Suprapubic skin (tissue), 4 donors: ENCODE measurements at regions not wholly inside any gene's neighbourhood (a gene's known extent, or its start where the extent isn't known, plus 50 kb on each side); places are given as distances from the start of the nearest gene placed in this dataset.

Source experiments
- DNase-seq, 2 donors: peaks; one replicate each; pipeline ENCODE4 v3.0.0-alpha.2; 2019; ENCODE audit warnings: low spot score in 2 of 2
- H3K27ac ChIP-seq: fragments of 200-600 bp; sonication (generic); one replicate; pipeline ENCODE4 v1.5.1; 2019
- H3K27me3 ChIP-seq: fragments of 200-600 bp; sonication (generic); one replicate; pipeline ENCODE4 v1.5.1; 2019
- H3K36me3 ChIP-seq: fragments of 200-600 bp; sonication (generic); one replicate; pipeline ENCODE4 v1.5.1; 2019
- H3K4me1 ChIP-seq: fragments of 200-600 bp; sonication (generic); one replicate; pipeline ENCODE4 v1.5.1; 2019
- H3K4me3 ChIP-seq: fragments of 200-600 bp; sonication (generic); one replicate; pipeline ENCODE4 v1.5.1; 2019; ENCODE audit warnings: mild to moderate bottlenecking
- H3K9me3 ChIP-seq: fragments of 200-600 bp; sonication (generic); one replicate; pipeline ENCODE4 v1.5.1; 2019
- CTCF ChIP-seq, 2 donors: fragments of 200-600 bp in 1 of 2; fragments of 450-650 bp in 1 of 2; sonication (generic) in 1 of 2; IDR thresholded peaks; one replicate each; pipeline ENCODE4 v1.5.1; 2016 to 2019; ENCODE audit warnings: antibody characterized with exemption in 2 of 2, mild to moderate bottlenecking in 1 of 2, moderate library complexity in 1 of 2
- EP300 ChIP-seq: sonication (generic); formaldehyde crosslinking; IDR thresholded peaks from one replicate; pipeline ENCODE4 v1.6.1; 2017; ENCODE audit warnings: antibody characterized with exemption
- POLR2A ChIP-seq, 2 donors: fragments of 450-650 bp; IDR thresholded peaks; one replicate each; pipeline ENCODE4 v1.6.1; 2017; ENCODE audit warnings: antibody characterized with exemption in 2 of 2, mild to moderate bottlenecking in 2 of 2, moderate library complexity in 2 of 2
- POLR2AphosphoS5 ChIP-seq, 3 donors: sonication (generic); formaldehyde crosslinking; IDR thresholded peaks; one replicate each; pipeline ENCODE4 v1.6.1; 2017; ENCODE audit warnings: antibody characterized with exemption in 3 of 3
- WGBS: methylation state at CpG from one replicate; pipeline ENCODE4 v1.1.5; 2018; 5-methylcytosine and 5-hydroxymethylcytosine counted together

- no peak overlapping the region for H3K4me3 ChIP-seq
- H3K27me3 ChIP-seq = no peaks in the 10 kb centered on the region
- no peak for DNase-seq
- no peak overlapping the region for H3K27ac ChIP-seq
- no peaks in the 10 kb centered on the region for H3K36me3 ChIP-seq
- H3K9me3 ChIP-seq = no peaks in the 10 kb centered on the region
- TF ChIP-seq POLR2A (IDR thresholded peaks at IDR 0.05) (no peak), EP300 (no peak), CTCF (IDR thresholded peaks at IDR 0.05) (no peak), POLR2AphosphoS5 (IDR thresholded peaks at IDR 0.05) (no peak)
- H3K4me1 ChIP-seq = no peaks in the 10 kb centered on the region
- WGBS = 50% methylated on average over 4 of the region's 4 CpGs
Measured at GRCh38 chr6:148648754-148649453, 97.9 kb upstream of the UST start.

GRCh38 chr6:148649454-148649963 lies 97.3 kb upstream of the UST start:
- Histone ChIP-seq H3K4me1 (no peaks in the 10 kb centered on the region), H3K36me3 (no peaks in the 10 kb centered on the region), H3K4me3 (no peak overlapping the region), H3K9me3 (no peaks in the 10 kb centered on the region), H3K27me3 (no peaks in the 10 kb centered on the region), H3K27ac (no peak overlapping the region)
- no peak for DNase-seq
- TF ChIP-seq EP300 (no peak), POLR2A (IDR thresholded peaks at IDR 0.05) (no peak), CTCF (IDR thresholded peaks at IDR 0.05) (no peak), POLR2AphosphoS5 (IDR thresholded peaks at IDR 0.05) (no peak)

- no peak for TF ChIP-seq CTCF (IDR thresholded peaks at IDR 0.05)
- no peak for TF ChIP-seq POLR2A (IDR thresholded peaks at IDR 0.05)
- TF ChIP-seq EP300 = no peak
- TF ChIP-seq POLR2AphosphoS5 (IDR thresholded peaks at IDR 0.05) = no peak
- no peak for DNase-seq
- H3K36me3 ChIP-seq = no peaks in the 10 kb centered on the region
- H3K9me3 ChIP-seq = no peaks in the 10 kb centered on the region
- H3K27ac ChIP-seq = no peak overlapping the region
- no peak overlapping the region for H3K4me3 ChIP-seq
- no peaks in the 10 kb centered on the region for H3K4me1 ChIP-seq
- no peaks in the 10 kb centered on the region for H3K27me3 ChIP-seq
- 59% methylated on average over 2 of the region's 2 CpGs for WGBS
Measured at GRCh38 chr6:148650941-148651505, 95.8 kb upstream of the UST start.

GRCh38 chr6:148652205-148652604 lies 94.6 kb upstream of the UST start:
- H3K4me3 ChIP-seq = no peak overlapping the region
- H3K36me3 ChIP-seq = no peaks in the 10 kb centered on the region
- no peaks in the 10 kb centered on the region for H3K9me3 ChIP-seq
- H3K4me1 ChIP-seq = no peaks in the 10 kb centered on the region
- H3K27me3 ChIP-seq = no peaks in the 10 kb centered on the region
- TF ChIP-seq CTCF (IDR thresholded peaks at IDR 0.05) (no peak), POLR2A (IDR thresholded peaks at IDR 0.05) (no peak), EP300 (no peak), POLR2AphosphoS5 (IDR thresholded peaks at IDR 0.05) (no peak)
- no peak overlapping the region for H3K27ac ChIP-seq
- no peak for DNase-seq

- no peaks in the 10 kb centered on the region for H3K9me3 ChIP-seq
Measured at GRCh38 chr6:148653138-148653776, 93.6 kb upstream of the UST start.

More at GRCh38 chr6:148653138-148653776, 93.6 kb upstream of the UST start:
- Histone ChIP-seq H3K27ac (no peak overlapping the region), H3K4me3 (no peak overlapping the region), H3K36me3 (no peaks in the 10 kb centered on the region), H3K4me1 (no peaks in the 10 kb centered on the region), H3K27me3 (no peaks in the 10 kb centered on the region)
- TF ChIP-seq POLR2A (IDR thresholded peaks at IDR 0.05) (no peak), EP300 (no peak), POLR2AphosphoS5 (IDR thresholded peaks at IDR 0.05) (no peak), CTCF (IDR thresholded peaks at IDR 0.05) (no peak)
- DNase-seq = no peak
- WGBS = 78% methylated on average over 2 of the region's 2 CpGs
